H9 (cell line): ENCODE measurements at regions not wholly inside any gene's neighbourhood (a gene's known extent, or its start where the extent isn't known, plus 50 kb on each side); places are given as distances from the start of the nearest gene placed in this dataset.

Source experiments
- DNase-seq: peaks from one replicate; pipeline ENCODE4 v3.0.0-alpha.2; 2017
- H2AFZ ChIP-seq: one replicate; pipeline ENCODE4 v1.6.1; 2013; ENCODE audit warnings: mild to moderate bottlenecking, low read length, control low read depth, moderate library complexity
- H2AK5ac ChIP-seq: 2 replicates; pipeline ENCODE4 v1.6.1; 2013; ENCODE audit warnings: low read length, control low read depth, mixed read lengths; ENCODE audit not compliant: insufficient read length
- H2BK120ac ChIP-seq: one replicate; pipeline ENCODE4 v1.6.1; 2013; ENCODE audit warnings: low read depth, mild to moderate bottlenecking, low read length, control low read depth, inconsistent platforms; ENCODE audit not compliant: poor library complexity, severe bottlenecking
- H2BK12ac ChIP-seq: 2 replicates; pipeline ENCODE4 v1.6.1; 2013; ENCODE audit warnings: low read length, control low read depth, mixed read lengths, low read depth; ENCODE audit not compliant: insufficient read length
- H2BK15ac ChIP-seq: 2 replicates; pipeline ENCODE4 v1.6.1; 2013; ENCODE audit warnings: low read depth, low read length, control low read depth
- H2BK20ac ChIP-seq: one replicate; pipeline ENCODE4 v1.6.1; 2013; ENCODE audit warnings: low read depth, mild to moderate bottlenecking, low read length, control low read depth, inconsistent platforms; ENCODE audit not compliant: poor library complexity, severe bottlenecking
- H2BK5ac ChIP-seq: 2 replicates; pipeline ENCODE4 v1.6.1; 2013; ENCODE audit warnings: low read length, control low read depth, mixed read lengths; ENCODE audit not compliant: insufficient read length
- H3K14ac ChIP-seq: 2 replicates; pipeline ENCODE4 v1.6.1; 2013; ENCODE audit warnings: low read length, control low read depth; ENCODE audit not compliant: insufficient read depth
- H3K18ac ChIP-seq: 2 replicates; pipeline ENCODE4 v1.6.1; 2013; ENCODE audit warnings: low read depth, mild to moderate bottlenecking, mixed read lengths, low read length, control low read depth; ENCODE audit not compliant: insufficient read length
- H3K23ac ChIP-seq: 2 replicates; pipeline ENCODE4 v1.6.1; 2013; ENCODE audit warnings: low read length, control low read depth, mixed read lengths, low read depth; ENCODE audit not compliant: insufficient read length
- H3K23me2 ChIP-seq: 2 replicates; pipeline ENCODE4 v1.6.1; 2013; ENCODE audit warnings: low read depth, mild to moderate bottlenecking, mixed read lengths, low read length, control low read depth; ENCODE audit not compliant: insufficient read length, poor library complexity, severe bottlenecking
- H3K27ac ChIP-seq: 2 replicates; pipeline ENCODE4 v1.5.1; 2013; ENCODE audit warnings: low read length, control low read depth, mixed read lengths, low read depth; ENCODE audit not compliant: insufficient read length
- H3K27me3 ChIP-seq: 2 replicates; pipeline ENCODE4 v1.6.1; 2013; ENCODE audit warnings: low read length, control low read depth, inconsistent platforms; ENCODE audit not compliant: insufficient read depth
- H3K4ac ChIP-seq: 2 replicates; pipeline ENCODE4 v1.6.1; 2013; ENCODE audit warnings: low read depth, mild to moderate bottlenecking, control low read depth, inconsistent platforms, low read length, moderate library complexity
- H3K4me1 ChIP-seq: 2 replicates; pipeline ENCODE4 v1.6.1; 2013; ENCODE audit warnings: low read length, control low read depth, inconsistent platforms; ENCODE audit not compliant: insufficient read depth
- H3K4me2 ChIP-seq: 2 replicates; pipeline ENCODE4 v1.6.1; 2013; ENCODE audit warnings: low read length, control low read depth, mixed read lengths; ENCODE audit not compliant: insufficient read length, insufficient read depth
- H3K56ac ChIP-seq: 2 replicates; pipeline ENCODE4 v1.6.1; 2013; ENCODE audit warnings: low read depth, mild to moderate bottlenecking, mixed read lengths, low read length, control low read depth; ENCODE audit not compliant: insufficient read length
- H3K79me1 ChIP-seq: 2 replicates; pipeline ENCODE4 v1.6.1; 2013; ENCODE audit warnings: low read depth, mild to moderate bottlenecking, moderate library complexity, low read length, control low read depth, inconsistent platforms; ENCODE audit not compliant: insufficient read depth, poor library complexity, severe bottlenecking
- H3K79me2 ChIP-seq: 2 replicates; pipeline ENCODE4 v1.6.1; 2013; ENCODE audit warnings: low read length, control low read depth, inconsistent platforms; ENCODE audit not compliant: insufficient read depth
- H3K9ac ChIP-seq: 2 replicates; pipeline ENCODE4 v1.6.1; 2013; ENCODE audit warnings: low read length, control low read depth, mixed read lengths; ENCODE audit not compliant: insufficient read length; ENCODE audit errors: extremely low read depth
- H3K9me3 ChIP-seq: one replicate; pipeline ENCODE4 v1.6.1; 2013; ENCODE audit warnings: low read depth, low read length, inconsistent platforms; ENCODE audit not compliant: control insufficient read depth
- H3T11ph ChIP-seq: one replicate; pipeline ENCODE4 v1.6.1; 2013; ENCODE audit warnings: mild to moderate bottlenecking, low read length, control low read depth, inconsistent platforms
- H4K20me1 ChIP-seq: one replicate; pipeline ENCODE4 v1.6.1; 2013; ENCODE audit not compliant: control insufficient read depth, insufficient read length, insufficient read depth
- H4K5ac ChIP-seq: 2 replicates; pipeline ENCODE4 v1.6.1; 2013; ENCODE audit warnings: low read depth, mild to moderate bottlenecking, mixed read lengths, low read length, control low read depth; ENCODE audit not compliant: insufficient read length
- H4K8ac ChIP-seq: replicated peaks from 2 replicates; pipeline ENCODE4 v1.6.1; 2013; ENCODE audit warnings: low read length, control low read depth, mixed read lengths, low read depth; ENCODE audit not compliant: insufficient read length
- H4K91ac ChIP-seq: 2 replicates; pipeline ENCODE4 v1.6.1; 2013; ENCODE audit warnings: low read depth, mild to moderate bottlenecking, moderate library complexity, mixed read lengths, low read length, control low read depth; ENCODE audit not compliant: insufficient read length
- H3K27ac Mint-ChIP-seq, 3 experiments: 2 replicates in 2 of 3; 3 replicates in 1 of 3; pipeline ENCODE4 v1.8.0; 2020 to 2021; ENCODE audit warnings: mixed read lengths in 3 of 3, mild to moderate bottlenecking in 1 of 3, moderate library complexity in 1 of 3
- H3K27me3 Mint-ChIP-seq: 2 replicates; pipeline ENCODE4 v1.8.0; 2021; ENCODE audit warnings: low read depth, mild to moderate bottlenecking, moderate library complexity, mixed read lengths
- H3K36me3 Mint-ChIP-seq, 3 experiments: 2 replicates in 2 of 3; 3 replicates in 1 of 3; pipeline ENCODE4 v1.8.0; 2020 to 2021; ENCODE audit warnings: low read depth in 3 of 3, mixed read lengths in 3 of 3; ENCODE audit not compliant: insufficient read depth in 1 of 3
- H3K4me1 Mint-ChIP-seq, 2 experiments: 2 replicates each; pipeline ENCODE4 v1.8.0; 2020; ENCODE audit warnings: mixed read lengths in 2 of 2
- H3K4me3 Mint-ChIP-seq, 2 experiments: 2 replicates in 1 of 2; 3 replicates in 1 of 2; pipeline ENCODE4 v1.8.0; 2020 to 2021; ENCODE audit warnings: mild to moderate bottlenecking in 2 of 2, mixed read lengths in 2 of 2, moderate library complexity in 1 of 2
- H3K9me3 Mint-ChIP-seq, 2 experiments: 2 replicates in 1 of 2; 3 replicates in 1 of 2; pipeline ENCODE4 v1.8.0; 2020; ENCODE audit warnings: mild to moderate bottlenecking in 2 of 2, mixed read lengths in 2 of 2, moderate library complexity in 1 of 2
- WGBS: extraction: QIAGEN DNeasy Blood & Tissue Kit; methylation state at CpG from one replicate; pipeline ENCODE4 v1.1.7; 2013; ENCODE audit warnings: missing lambda C conversion rate, low lambda C conversion rate, mixed read lengths; ENCODE audit not compliant: insufficient read length; ENCODE audit errors: extremely low coverage; 5-methylcytosine and 5-hydroxymethylcytosine counted together
- TF ChIP-seq, protein P1 (sequence below): fragments of 200-600 bp; sonication (generic); conservative IDR thresholded peaks from 3 replicates; pipeline ENCODE4 v1.8.0; 2021; ENCODE audit warnings: antibody characterized with exemption, mild to moderate bottlenecking

DNA sequence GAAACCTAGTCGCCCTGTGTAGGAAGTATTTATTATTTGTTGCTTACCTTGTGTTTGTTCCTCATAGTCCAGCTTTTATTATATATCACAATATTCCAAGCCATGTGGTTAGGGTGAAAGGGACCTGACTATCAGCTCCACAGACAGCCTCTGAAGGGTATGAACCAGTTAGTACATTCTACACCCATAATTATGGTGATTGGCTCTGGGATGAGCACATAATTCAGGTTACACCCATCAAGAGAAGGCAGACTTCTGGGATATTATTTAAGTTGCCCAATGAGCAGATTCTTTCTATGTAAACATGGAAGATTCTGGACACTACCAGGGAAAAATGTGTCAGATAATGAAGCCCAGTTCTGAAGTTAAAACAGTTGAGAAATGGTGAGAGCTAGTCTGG lies 168.0 kb downstream of the KIF4B start:
- H3K18ac ChIP-seq = no peak overlapping the region
- no peaks in the 10 kb centered on the region for H3K27me3 ChIP-seq
- DNase-seq = no peak
- H2BK20ac ChIP-seq = no peak overlapping the region
- Mint-ChIP-seq H3K4me3 (no peak overlapping the region), H3K27me3 (no peaks in the 10 kb centered on the region; the same call in 1 of the 2 replicates), H3K27ac (no peak overlapping the region), H3K9me3 (peaks cover 17 to 23% of the 10 kb centered on the region in 2 experiments; a peak in 4 of 5 replicates), H3K36me3 (peaks cover 2 to 22% (median 3%) of the 10 kb centered on the region in 3 experiments; a peak in 6 of 7 replicates), H3K4me1 (no peaks in the 10 kb centered on the region)
- H2AFZ ChIP-seq = no peak overlapping the region
- no peaks in the 10 kb centered on the region for H4K20me1 ChIP-seq
- H4K91ac ChIP-seq = no peak overlapping the region
- H3K23ac ChIP-seq = no peak overlapping the region
- H4K8ac ChIP-seq = no peak overlapping the region
- no peak overlapping the region for H2BK12ac ChIP-seq
- no peak overlapping the region for H3K4me2 ChIP-seq
- TF ChIP-seq, protein P1, sequence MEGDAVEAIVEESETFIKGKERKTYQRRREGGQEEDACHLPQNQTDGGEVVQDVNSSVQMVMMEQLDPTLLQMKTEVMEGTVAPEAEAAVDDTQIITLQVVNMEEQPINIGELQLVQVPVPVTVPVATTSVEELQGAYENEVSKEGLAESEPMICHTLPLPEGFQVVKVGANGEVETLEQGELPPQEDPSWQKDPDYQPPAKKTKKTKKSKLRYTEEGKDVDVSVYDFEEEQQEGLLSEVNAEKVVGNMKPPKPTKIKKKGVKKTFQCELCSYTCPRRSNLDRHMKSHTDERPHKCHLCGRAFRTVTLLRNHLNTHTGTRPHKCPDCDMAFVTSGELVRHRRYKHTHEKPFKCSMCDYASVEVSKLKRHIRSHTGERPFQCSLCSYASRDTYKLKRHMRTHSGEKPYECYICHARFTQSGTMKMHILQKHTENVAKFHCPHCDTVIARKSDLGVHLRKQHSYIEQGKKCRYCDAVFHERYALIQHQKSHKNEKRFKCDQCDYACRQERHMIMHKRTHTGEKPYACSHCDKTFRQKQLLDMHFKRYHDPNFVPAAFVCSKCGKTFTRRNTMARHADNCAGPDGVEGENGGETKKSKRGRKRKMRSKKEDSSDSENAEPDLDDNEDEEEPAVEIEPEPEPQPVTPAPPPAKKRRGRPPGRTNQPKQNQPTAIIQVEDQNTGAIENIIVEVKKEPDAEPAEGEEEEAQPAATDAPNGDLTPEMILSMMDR = no peak
- no peaks in the 10 kb centered on the region for H3K4me1 ChIP-seq
- no peak overlapping the region for H3K9ac ChIP-seq
- H2BK5ac ChIP-seq = no peak overlapping the region
- H3K79me1 ChIP-seq = no peaks in the 10 kb centered on the region
- WGBS = no CpG with 5 or more reads among the region's 1 CpG
- H2AK5ac ChIP-seq = no peak overlapping the region
- H3T11ph ChIP-seq = no peak overlapping the region
- no peak overlapping the region for H3K56ac ChIP-seq
- H3K9me3 ChIP-seq = no peaks in the 10 kb centered on the region
- H3K14ac ChIP-seq = no peak overlapping the region
- no peaks in the 10 kb centered on the region for H3K79me2 ChIP-seq
- no peak overlapping the region for H2BK15ac ChIP-seq
- no peak overlapping the region for H4K5ac ChIP-seq
- no peak overlapping the region for H3K27ac ChIP-seq
- no peak overlapping the region for H3K4ac ChIP-seq
- H3K23me2 ChIP-seq = no peaks in the 10 kb centered on the region
- H2BK120ac ChIP-seq = no peak overlapping the region
